Testis (tissue), 2 donors: ENCODE measurements at regions not wholly inside any gene's neighbourhood (a gene's known extent, or its start where the extent isn't known, plus 50 kb on each side); places are given as distances from the start of the nearest gene placed in this dataset.

Source experiments
- CTCF ChIP-seq, 3 experiments: fragments of 450-650 bp in 2 of 3; fragments of 200-600 bp in 1 of 3; sonication (generic) in 1 of 3; IDR thresholded peaks; one replicate each; pipeline ENCODE4 v1.5.1; 2016 to 2019; ENCODE audit warnings: antibody characterized with exemption in 3 of 3, mild to moderate bottlenecking in 2 of 3, moderate library complexity in 1 of 3
- POLR2A ChIP-seq: fragments of 450-650 bp; IDR thresholded peaks from one replicate; pipeline ENCODE4 v1.6.1; 2017; ENCODE audit warnings: antibody characterized with exemption, mild to moderate bottlenecking, moderate library complexity

GRCh38 chr5:106202035-106202434, 1468.7 kb downstream of the EFNA5 start:
- no peak for TF ChIP-seq CTCF (IDR thresholded peaks at IDR 0.05)
- no peak for TF ChIP-seq POLR2A
